ENCODE measurements at regions not wholly inside any gene's neighbourhood (a gene's known extent, or its start where the extent isn't known, plus 50 kb on each side); places are given as distances from the start of the nearest gene placed in this dataset.

- TF ChIP-seq YY1 (IDR thresholded peaks at IDR 0.05; ENCODE audit: insufficient read depth, insufficient read length) (no peak), SUZ12 (IDR thresholded peaks at IDR 0.05; ENCODE audit: extremely low read depth, insufficient read depth, insufficient read length) (no peak)
Measured at GRCh38 chr2:13091861-13092378, 375.2 kb downstream of the TRIB2 start.

Measured in NT2/D1 (cell line).